Panc1 (cell line): ENCODE measurements at regions not wholly inside any gene's neighbourhood (a gene's known extent, or its start where the extent isn't known, plus 50 kb on each side); places are given as distances from the start of the nearest gene placed in this dataset.

Experiments used
- CTCF ChIP-seq: fragments of 450-650 bp; IDR thresholded peaks from 2 replicates; pipeline ENCODE4 v1.5.1; 2017; ENCODE audit warnings: mild to moderate bottlenecking
- POLR2AphosphoS5 ChIP-seq: IDR thresholded peaks from 2 replicates; pipeline ENCODE4 v1.6.1; 2012; ENCODE audit warnings: mild to moderate bottlenecking, low read depth, low read length, moderate library complexity
- REST ChIP-seq, 2 experiments: IDR thresholded peaks; 2 replicates each; pipeline ENCODE4 v1.6.1; 2011 to 2012; ENCODE audit warnings: low read depth in 2 of 2, control low read depth in 1 of 2, low read length in 1 of 2, mild to moderate bottlenecking in 1 of 2, moderate library complexity in 1 of 2; ENCODE audit not compliant: insufficient read depth in 1 of 2

DNA sequence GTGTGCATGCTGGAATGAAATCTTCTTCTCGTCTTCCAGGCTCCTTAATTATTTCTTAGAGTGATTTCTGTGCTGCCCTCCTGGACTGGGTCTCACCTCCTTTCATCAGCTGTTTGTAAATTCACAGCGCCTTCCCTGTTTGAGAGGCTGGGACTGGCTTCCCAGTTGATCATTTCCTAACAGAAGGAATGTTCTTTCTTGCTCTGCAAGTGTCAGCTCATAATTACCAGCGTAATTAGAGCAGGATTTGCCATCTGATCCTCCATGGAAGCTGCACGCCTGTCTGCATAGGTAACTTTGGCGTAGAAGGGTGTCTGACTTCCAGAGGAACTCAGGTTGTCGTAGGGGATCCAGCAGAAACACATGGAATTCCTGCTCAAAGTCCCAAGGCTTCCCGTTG, 375.0 kb upstream of the EEF2KMT start:
- no peak for TF ChIP-seq CTCF
- TF ChIP-seq POLR2AphosphoS5: no peak
- no peak for TF ChIP-seq REST (IDR thresholded peaks at IDR 0.05; ENCODE audit: insufficient read depth in 1 of 2, low read depth in 2 of 2, low read length in 1 of 2)
